ENCODE measurements at regions not wholly inside any gene's neighbourhood (a gene's known extent, or its start where the extent isn't known, plus 50 kb on each side); places are given as distances from the start of the nearest gene placed in this dataset.

GRCh38 chr1:104726917-104727316, 977.2 kb downstream of the AMY1C start:
- DNase-seq: no peak

GRCh38 chr1:104733866-104734265, 984.2 kb downstream of the AMY1C start:
- no peak for DNase-seq

- DNase-seq: no peak
Observed at GRCh38 chr1:104745875-104746274, 996.2 kb downstream of the AMY1C start.

GRCh38 chr1:104746994-104747393, 997.3 kb downstream of the AMY1C start:
- no peak for DNase-seq

GRCh38 chr1:104760017-104760416, 1010.3 kb downstream of the AMY1C start:
- DNase-seq: no peak

- peak; percentile 22 for DNase-seq
Observed at GRCh38 chr1:104761961-104762570, 1012.4 kb downstream of the AMY1C start.

- no peak for DNase-seq
Observed at GRCh38 chr1:104765085-104765484, 1015.4 kb downstream of the AMY1C start.

GRCh38 chr1:104768466-104768865, 1018.8 kb downstream of the AMY1C start:
- no peak for DNase-seq

GRCh38 chr1:104780470-104781078, 1030.9 kb downstream of the AMY1C start:
- peak; percentile 58 for DNase-seq

- DNase-seq: no peak
Observed at GRCh38 chr1:104785575-104786187, 1036.0 kb downstream of the AMY1C start.

GRCh38 chr1:104787866-104788510, 1038.3 kb downstream of the AMY1C start:
- no peak for DNase-seq

- no peak for DNase-seq
Observed at GRCh38 chr1:104791030-104791429, 1041.3 kb downstream of the AMY1C start.

GRCh38 chr1:104794035-104794434, 1044.3 kb downstream of the AMY1C start:
- DNase-seq: no peak

GRCh38 chr1:104795931-104796330, 1046.2 kb downstream of the AMY1C start:
- DNase-seq: no peak

GRCh38 chr1:104797982-104798381, 1048.3 kb downstream of the AMY1C start:
- DNase-seq: no peak

GRCh38 chr1:104801344-104801743, 1051.6 kb downstream of the AMY1C start:
- no peak for DNase-seq

- DNase-seq: no peak
Observed at GRCh38 chr1:104804147-104804546, 1054.4 kb downstream of the AMY1C start.

- DNase-seq: no peak
Observed at GRCh38 chr1:104807590-104807989, 1057.9 kb downstream of the AMY1C start.

GRCh38 chr1:104825401-104825800, 1075.7 kb downstream of the AMY1C start:
- DNase-seq: no peak

- no peak for DNase-seq
Observed at GRCh38 chr1:104830534-104830933, 1080.8 kb downstream of the AMY1C start.

GRCh38 chr1:104852151-104852550, 1102.5 kb downstream of the AMY1C start:
- DNase-seq: no peak

- no peak for DNase-seq
Observed at GRCh38 chr1:104853276-104853675, 1103.6 kb downstream of the AMY1C start.

- no peak for DNase-seq
Observed at GRCh38 chr1:104854529-104854928, 1104.8 kb downstream of the AMY1C start.

GRCh38 chr1:104855550-104855949, 1105.9 kb downstream of the AMY1C start:
- no peak for DNase-seq
